MM.1S (cell line): ENCODE measurements at regions not wholly inside any gene's neighbourhood (a gene's known extent, or its start where the extent isn't known, plus 50 kb on each side); places are given as distances from the start of the nearest gene placed in this dataset.

ENCODE experiments used
- CTCF ChIP-seq: fragments of 300-600 bp; sonication (generic); IDR thresholded peaks from 2 replicates; pipeline ENCODE4 v1.5.1; 2016; ENCODE audit warnings: antibody characterized with exemption, low read length, mixed read lengths
- EZH2 ChIP-seq: fragments of 300-600 bp; sonication (generic); optimal IDR thresholded peaks from 2 replicates; pipeline ENCODE3; 2017; ENCODE audit warnings: low read depth, mild to moderate bottlenecking, antibody characterized with exemption, low read length, mixed read lengths

GRCh38 chr1:4549930-4550329 is 104.5 kb upstream of the AJAP1 start:
- TF ChIP-seq EZH2 (no peak), CTCF (no peak)
